ENCODE measurements at regions not wholly inside any gene's neighbourhood (a gene's known extent, or its start where the extent isn't known, plus 50 kb on each side); places are given as distances from the start of the nearest gene placed in this dataset.
"Not testable (repeated sequence)": the region's sequence is repeated elsewhere in the genome, so short reads cannot be mapped to it uniquely, and the experiment has no call there.

- DNase-seq: no peak
These were observed 75.7 kb upstream of the GUCY1A1 start for GRCh38 chr4:155590796-155591585.

- no peak for DNase-seq
These were observed 78.2 kb upstream of the GUCY1A1 start for GRCh38 chr4:155588437-155588836.

- DNase-seq: no peak
These were observed 78.9 kb upstream of the GUCY1A1 start for GRCh38 chr4:155587766-155588165.

GRCh38 chr4:155582971-155583437, 83.6 kb upstream of the GUCY1A1 start:
- no peak for DNase-seq

- DNase-seq: no peak
These were observed 84.6 kb upstream of the GUCY1A1 start for GRCh38 chr4:155582041-155582440.

GRCh38 chr4:155578726-155579370, 87.8 kb upstream of the GUCY1A1 start:
- peak; percentile 66 for DNase-seq

- DNase-seq: no peak
These were observed 88.4 kb upstream of the GUCY1A1 start for GRCh38 chr4:155578219-155578618.

GRCh38 chr4:155574329-155574728, 92.3 kb upstream of the GUCY1A1 start:
- not testable (repeated sequence) for DNase-seq

GRCh38 chr4:155573126-155573525, 93.5 kb upstream of the GUCY1A1 start:
- no peak for DNase-seq

GRCh38 chr4:155572106-155572703, 94.4 kb upstream of the GUCY1A1 start:
- DNase-seq: no peak

- no peak for DNase-seq
These were observed 95.3 kb upstream of the GUCY1A1 start for GRCh38 chr4:155571184-155571944.

- DNase-seq: no peak
These were observed 96.0 kb upstream of the GUCY1A1 start for GRCh38 chr4:155570661-155571060.

GRCh38 chr4:155569960-155570515, 96.6 kb upstream of the GUCY1A1 start:
- no peak for DNase-seq

- no peak for DNase-seq
These were observed 97.2 kb upstream of the GUCY1A1 start for GRCh38 chr4:155569471-155569870.

GRCh38 chr4:155568641-155569220, 97.9 kb upstream of the GUCY1A1 start:
- DNase-seq: no peak

- DNase-seq: no peak
These were observed 100.3 kb upstream of the GUCY1A1 start for GRCh38 chr4:155566354-155566753.

GRCh38 chr4:155565776-155566175, 100.9 kb upstream of the GUCY1A1 start:
- DNase-seq: no peak

GRCh38 chr4:155565330-155565729, 101.3 kb upstream of the GUCY1A1 start:
- no peak for DNase-seq

- DNase-seq: no peak
These were observed 101.8 kb upstream of the GUCY1A1 start for GRCh38 chr4:155564880-155565279.

GRCh38 chr4:155564086-155564485, 102.6 kb upstream of the GUCY1A1 start:
- no peak for DNase-seq

GRCh38 chr4:155559915-155560314, 106.7 kb upstream of the GUCY1A1 start:
- DNase-seq: no peak

GRCh38 chr4:155552180-155552579, 114.5 kb upstream of the GUCY1A1 start:
- DNase-seq: no peak
